K562 (cell line): ENCODE measurements at regions not wholly inside any gene's neighbourhood (a gene's known extent, or its start where the extent isn't known, plus 50 kb on each side); places are given as distances from the start of the nearest gene placed in this dataset.

Source experiments
- ATAC-seq: fragments of 200-7000 bp; cut with Tn5 transposase; 3 replicates; pipeline ENCODE4 v1.9.1; 2020; ENCODE audit warnings: moderate library complexity
- BruUV-seq: library from RNA; stranded (reverse); fragments of 400-500 nt; replicated peaks from 2 replicates; lab custom pipeline; 2021; lab: Mats Ljungman, UMichigan
- CTCF ChIA-PET: fragments of 300-600 bp; formaldehyde crosslinking; extraction: SDS; loops from one replicate; lab custom pipeline; 2021; ENCODE audit warnings: low intra/inter-chr PET ratio; lab: Yijun Ruan, JAX
- POLR2A ChIA-PET: fragments of 300-600, 350-650 bp; sonication (Branson Sonifier 250); formaldehyde crosslinking; extraction: SDS; loops from one replicate; lab custom pipeline; 2021; ENCODE audit warnings: antibody characterized with exemption, inconsistent platforms; lab: Yijun Ruan, JAX
- DNase-seq, 4 experiments: peaks; one replicate each; pipeline versions ENCODE4 v3.0.0 to v3.0.0-alpha.2; 2011 to 2018; ENCODE audit warnings: low spot score in 3 of 4, mixed read lengths in 3 of 4; ENCODE audit errors: extremely low read depth in 1 of 4
- FAIRE-seq: peaks from 2 replicates; lab custom pipeline; 2011; peaks lifted over from hg19 to GRCh38; lab: Jason Lieb, UNC
- H2AFZ ChIP-seq: 2 replicates; pipeline ENCODE4 v1.6.0; 2011; ENCODE audit warnings: low read depth, low read length, control low read depth, inconsistent platforms
- H3K27ac ChIP-seq: fragments of 200-600 bp; 3 replicates; pipeline ENCODE4 v1.8.0; 2011; ENCODE audit warnings: low read depth, mild to moderate bottlenecking, control low read depth, inconsistent platforms, low read length, moderate library complexity, mixed read lengths; ENCODE audit errors: extremely low read depth
- H3K27me3 ChIP-seq, 2 experiments: fragments of 300-600 bp in 1 of 2; 2 replicates in 1 of 2; 3 replicates in 1 of 2; pipeline versions ENCODE4 v1.6.0 to v1.8.0; 2011; ENCODE audit warnings: inconsistent platforms in 2 of 2, low read length in 2 of 2, mild to moderate bottlenecking in 1 of 2, mixed read lengths in 1 of 2, moderate library complexity in 1 of 2; ENCODE audit not compliant: control insufficient read depth in 2 of 2, insufficient read depth in 2 of 2
- H3K36me3 ChIP-seq: fragments of 300-600 bp; 3 replicates; pipeline ENCODE4 v1.8.0; 2011; ENCODE audit warnings: mild to moderate bottlenecking, low read length, inconsistent platforms; ENCODE audit not compliant: control insufficient read depth, insufficient read depth
- H3K4me1 ChIP-seq, 2 experiments: fragments of 200-600 bp in 1 of 2; replicated peaks in 1 of 2; 2 replicates in 1 of 2; 3 replicates in 1 of 2; pipeline versions ENCODE4 v1.5.1 to v1.8.0; 2011; ENCODE audit warnings: inconsistent platforms in 2 of 2, low read length in 2 of 2, mild to moderate bottlenecking in 1 of 2, mixed read lengths in 1 of 2, moderate library complexity in 1 of 2; ENCODE audit not compliant: control insufficient read depth in 2 of 2, insufficient read depth in 2 of 2
- H3K4me2 ChIP-seq: 2 replicates; pipeline ENCODE4 v1.6.1; 2011; ENCODE audit warnings: low read length, control low read depth, inconsistent platforms, mixed read lengths; ENCODE audit not compliant: insufficient read depth
- H3K4me3 ChIP-seq: fragments of 200-600 bp; sonication (generic), shearing (Covaris generic); 2 replicates; pipeline ENCODE4 v1.5.1; 2016; ENCODE audit warnings: control low read depth, inconsistent platforms
- H3K79me2 ChIP-seq: fragments of 200-600 bp; 3 replicates; pipeline ENCODE4 v1.8.0; 2011; ENCODE audit warnings: low read length, inconsistent platforms; ENCODE audit not compliant: control insufficient read depth, insufficient read depth
- H3K9ac ChIP-seq, 2 experiments: 2 replicates each; pipeline versions ENCODE4 v1.6.0 to v1.6.1; 2011; ENCODE audit warnings: low read depth in 2 of 2, low read length in 2 of 2, control low read depth in 1 of 2, inconsistent platforms in 1 of 2, mild to moderate bottlenecking in 1 of 2, mixed read lengths in 1 of 2; ENCODE audit not compliant: insufficient read depth in 1 of 2
- H3K9me1 ChIP-seq: one replicate; pipeline ENCODE4 v1.6.0; 2011; ENCODE audit warnings: inconsistent platforms, mild to moderate bottlenecking, low read length, moderate library complexity; ENCODE audit not compliant: control insufficient read depth, insufficient read depth
- H3K9me3 ChIP-seq: replicated peaks from 2 replicates; pipeline ENCODE4 v1.5.1; 2011; ENCODE audit warnings: low read depth, low read length, inconsistent platforms; ENCODE audit not compliant: control insufficient read depth, insufficient read depth
- H4K20me1 ChIP-seq: replicated peaks from 2 replicates; pipeline ENCODE4 v1.6.1; 2011; ENCODE audit warnings: low read length, inconsistent platforms, mixed read lengths; ENCODE audit not compliant: control insufficient read depth, insufficient read depth
- ATF3 ChIP-seq, 2 experiments: fragments of 450-650 bp in 1 of 2; sonication (generic) in 1 of 2; formaldehyde crosslinking in 1 of 2; IDR thresholded peaks in 1 of 2; conservative IDR thresholded peaks in 1 of 2; 2 replicates each; pipeline versions ENCODE4 v1.6.1 to v1.8.1; 2016 to 2023; ENCODE audit warnings: mild to moderate bottlenecking in 2 of 2, moderate library complexity in 2 of 2, inconsistent platforms in 1 of 2, missing genetic modification reagents in 1 of 2
- ATF7 ChIP-seq: fragments of 450-650 bp; IDR thresholded peaks from 2 replicates; pipeline ENCODE4 v1.7.1; 2014; ENCODE audit warnings: mild to moderate bottlenecking, moderate library complexity
- CHD2 ChIP-seq: IDR thresholded peaks from 2 replicates; pipeline ENCODE4 v1.6.1; 2011; ENCODE audit warnings: low read depth, low read length
- KDM5B ChIP-seq: fragments of 200-600 bp; sonication (generic); IDR thresholded peaks from 2 replicates; pipeline ENCODE4 v1.6.1; 2012; ENCODE audit warnings: low read depth, mild to moderate bottlenecking, moderate library complexity, low read length, control low read depth, inconsistent platforms; ENCODE audit not compliant: insufficient replicate concordance
- MTA2 ChIP-seq: fragments of 450-650 bp; IDR thresholded peaks from 2 replicates; pipeline ENCODE4 v1.6.1; 2016; ENCODE audit warnings: low read depth
- MYC ChIP-seq, 2 experiments: fragments of 250-450 bp in 1 of 2; sonication (Bioruptor Pico) in 1 of 2; IDR thresholded peaks; 2 replicates each; pipeline versions ENCODE4 v1.5.1 to v1.6.1; 2012 to 2021; ENCODE audit warnings: low read depth in 2 of 2, borderline replicate concordance in 1 of 2, improper control_type of control experiment in 1 of 2, low read length in 1 of 2, mild to moderate bottlenecking in 1 of 2, moderate library complexity in 1 of 2
- POLR2AphosphoS5 ChIP-seq: IDR thresholded peaks from 2 replicates; pipeline ENCODE4 v1.6.1; 2011; ENCODE audit warnings: mild to moderate bottlenecking, low read depth, low read length, moderate library complexity; ENCODE audit not compliant: control insufficient read depth, insufficient read depth
- PPARD ChIP-seq: fragments of 250-450 bp; sonication (Bioruptor Pico); IDR thresholded peaks from 2 replicates; pipeline ENCODE4 v1.8.0; 2022; ENCODE audit warnings: inconsistent platforms, mild to moderate bottlenecking, moderate library complexity
- TEAD4 ChIP-seq, 2 experiments: sonication (generic) in 1 of 2; formaldehyde crosslinking in 1 of 2; IDR thresholded peaks; 2 replicates each; pipeline versions ENCODE4 v1.6.1 to v1.8.0; 2012 to 2022; ENCODE audit warnings: borderline replicate concordance in 1 of 2, inconsistent platforms in 1 of 2, low read length in 1 of 2, mild to moderate bottlenecking in 1 of 2, missing genetic modification reagents in 1 of 2
- TOE1 ChIP-seq, 2 experiments: fragments of 450-650 bp in 1 of 2; sonication (generic) in 1 of 2; formaldehyde crosslinking in 1 of 2; IDR thresholded peaks; 2 replicates each; pipeline versions ENCODE4 v1.7.1 to v1.8.0; 2016 to 2022; ENCODE audit warnings: borderline replicate concordance in 2 of 2, mild to moderate bottlenecking in 2 of 2, antibody characterized with exemption in 1 of 2, inconsistent platforms in 1 of 2, low read depth in 1 of 2, missing genetic modification reagents in 1 of 2, moderate library complexity in 1 of 2
- ZC3H11A ChIP-seq: IDR thresholded peaks from 2 replicates; pipeline ENCODE4 v1.6.1; 2012; ENCODE audit warnings: low read depth, low read length, improper control_type of control experiment
- ZNF444 ChIP-seq: fragments of 250-450 bp; sonication (Bioruptor Pico); IDR thresholded peaks from 2 replicates; pipeline ENCODE4 v1.4.0; 2020; ENCODE audit warnings: mild to moderate bottlenecking, moderate library complexity
- ZNF766 ChIP-seq: fragments of 200-800 bp; sonication (Bioruptor generic); conservative IDR thresholded peaks from 2 replicates; pipeline ENCODE4 v1.6.1; 2016; ENCODE audit warnings: missing genetic modification characterization, missing compliant biosample characterization
- ZNF778 ChIP-seq: fragments of 450-650 bp; formaldehyde crosslinking; IDR thresholded peaks from 2 replicates; pipeline ENCODE4 v1.4.0; 2020; ENCODE audit warnings: mild to moderate bottlenecking, moderate library complexity
- WGBS: fragments of 100-300 bp; shearing (Covaris generic); methylation state at CpG from one replicate; pipeline ENCODE4 v1.1.6; 2016; ENCODE audit warnings: low coverage, mixed read lengths; ENCODE audit not compliant: insufficient coverage; ENCODE audit errors: missing lambda C conversion rate; 5-methylcytosine and 5-hydroxymethylcytosine counted together
- in situ Hi-C: fragments of 300-500 bp; cut with MboI; formaldehyde crosslinking; loops from 4 replicates; pipeline ENCODE4 v1.15.0; 2018; ENCODE audit warnings: inconsistent platforms, mixed read lengths
- intact Hi-C: fragments of 100-400 bp; cut with micrococcal nuclease; formaldehyde crosslinking; loops from 2 replicates; pipeline ENCODE4 v1.14.2; 2022
- TF ChIP-seq, protein P1 (sequence below): sonication (generic); formaldehyde crosslinking; IDR thresholded peaks from 2 replicates; pipeline ENCODE4 v1.8.1; 2022; ENCODE audit warnings: missing genetic modification reagents

DNA sequence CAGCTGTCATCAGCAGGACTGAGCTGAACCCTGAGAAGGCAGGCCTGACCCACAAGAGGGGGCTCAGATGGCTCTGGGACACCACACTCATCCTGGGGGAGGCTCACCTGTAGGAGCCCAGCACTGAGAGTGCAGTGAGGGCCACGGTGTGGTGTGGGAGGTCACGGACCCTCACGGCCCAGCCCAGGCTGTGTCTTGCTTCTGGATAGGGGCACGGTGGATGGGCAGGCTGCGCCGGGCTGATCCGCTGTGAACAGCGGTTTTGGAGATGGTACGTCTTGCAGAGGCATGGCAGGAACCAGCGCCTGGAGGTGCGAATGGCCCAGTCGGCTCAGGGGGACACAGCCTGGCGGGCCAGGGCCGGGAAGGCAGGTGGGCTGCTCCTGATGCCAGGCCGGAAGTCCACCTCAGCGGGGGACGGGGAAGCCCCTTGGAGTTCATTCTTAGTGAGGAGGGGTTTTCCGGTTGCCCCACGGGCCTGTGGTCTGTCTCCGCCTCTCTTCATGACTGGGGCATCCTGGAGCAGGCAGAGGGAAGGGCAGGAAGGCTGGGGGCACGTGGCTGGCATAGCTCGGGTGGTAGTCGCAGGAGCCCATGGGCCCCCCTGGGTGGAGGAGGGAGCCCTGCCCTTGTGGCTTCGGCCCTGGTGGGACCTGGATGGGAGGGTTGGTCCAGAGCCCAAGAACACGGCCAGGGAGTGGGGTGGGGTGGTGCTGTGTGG is 112.5 kb downstream of the UNCX start (continued):
- TF ChIP-seq TOE1 (IDR thresholded peaks at IDR 0.05; ENCODE audit: borderline replicate concordance) (no peak), TOE1 (CRISPR knock-in tag; IDR thresholded peaks at IDR 0.05; ENCODE audit: borderline replicate concordance, low read depth) (no peak)

- Histone ChIP-seq H3K4me3 (no peak overlapping the region), H3K27me3 (peaks cover 19 to 71% of the 10 kb centered on the region in 2 experiments; a peak in 4 of 5 replicates), H3K4me1 (peaks cover 0 to 23% of the 10 kb centered on the region in 2 experiments; a peak in 1 of 5 replicates), H2AFZ (no peak overlapping the region), H3K36me3 (no peaks in the 10 kb centered on the region), H3K9me3 (no peaks in the 10 kb centered on the region), H3K9me1 (no peaks in the 10 kb centered on the region), H3K4me2 (no peak overlapping the region), H3K27ac (no peak overlapping the region), H4K20me1 (no peaks in the 10 kb centered on the region; the same call in none of the 2 replicates), H3K79me2 (no peaks in the 10 kb centered on the region), H3K9ac (no peak overlapping the region)
- 5% methylated on average over 25 of the region's 33 CpGs for WGBS
- BruUV-seq: no TSS peak
- ChIA-PET POLR2A (interaction anchor here (0.5 kb wide), 1 partner anchor 19 kb away, joined by 3 read pairs; no protein-coding TSS in a partner anchor), CTCF (no interaction called here)
- DNase-seq (no peak), FAIRE-seq (no peak), ATAC-seq (no peak)
- intact Hi-C loops (no loop called here), in situ Hi-C loops (no loop called here)
- TF ChIP-seq ZC3H11A: no peak
- no peak for TF ChIP-seq CHD2
- TF ChIP-seq ATF7: no peak
- TF ChIP-seq ZNF778 (CRISPR knock-in tag): no peak
- no peak for TF ChIP-seq TEAD4 (IDR thresholded peaks at IDR 0.05; ENCODE audit: low read length)
- no peak for TF ChIP-seq TEAD4 (CRISPR knock-in tag; IDR thresholded peaks at IDR 0.05; ENCODE audit: borderline replicate concordance)
- no peak for TF ChIP-seq MYC (IDR thresholded peaks at IDR 0.05; ENCODE audit: low read depth, low read length)
- TF ChIP-seq MYC (CRISPR knock-in tag; IDR thresholded peaks at IDR 0.05; ENCODE audit: borderline replicate concordance, low read depth): no peak
- no peak for TF ChIP-seq ATF3 (IDR thresholded peaks at IDR 0.05)
- TF ChIP-seq ATF3 (CRISPR knock-in tag; conservative IDR thresholded peaks at IDR 0.05): no peak
- TF ChIP-seq PPARD: no peak
- no peak for TF ChIP-seq MTA2
- TF ChIP-seq, protein P1, sequence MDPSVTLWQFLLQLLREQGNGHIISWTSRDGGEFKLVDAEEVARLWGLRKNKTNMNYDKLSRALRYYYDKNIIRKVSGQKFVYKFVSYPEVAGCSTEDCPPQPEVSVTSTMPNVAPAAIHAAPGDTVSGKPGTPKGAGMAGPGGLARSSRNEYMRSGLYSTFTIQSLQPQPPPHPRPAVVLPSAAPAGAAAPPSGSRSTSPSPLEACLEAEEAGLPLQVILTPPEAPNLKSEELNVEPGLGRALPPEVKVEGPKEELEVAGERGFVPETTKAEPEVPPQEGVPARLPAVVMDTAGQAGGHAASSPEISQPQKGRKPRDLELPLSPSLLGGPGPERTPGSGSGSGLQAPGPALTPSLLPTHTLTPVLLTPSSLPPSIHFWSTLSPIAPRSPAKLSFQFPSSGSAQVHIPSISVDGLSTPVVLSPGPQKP (CRISPR knock-in tag): no peak
- no peak for TF ChIP-seq KDM5B
- no peak for TF ChIP-seq ZNF766 (CRISPR knock-in tag)
- TF ChIP-seq ZNF444 (CRISPR knock-in tag): no peak
- TF ChIP-seq POLR2AphosphoS5: no peak
Observed at GRCh38 chr7:1345796-1346755, 113.2 kb downstream of the MICALL2 start.
